ENCODE measurements at regions not wholly inside any gene's neighbourhood (a gene's known extent, or its start where the extent isn't known, plus 50 kb on each side); places are given as distances from the start of the nearest gene placed in this dataset.

DNA sequence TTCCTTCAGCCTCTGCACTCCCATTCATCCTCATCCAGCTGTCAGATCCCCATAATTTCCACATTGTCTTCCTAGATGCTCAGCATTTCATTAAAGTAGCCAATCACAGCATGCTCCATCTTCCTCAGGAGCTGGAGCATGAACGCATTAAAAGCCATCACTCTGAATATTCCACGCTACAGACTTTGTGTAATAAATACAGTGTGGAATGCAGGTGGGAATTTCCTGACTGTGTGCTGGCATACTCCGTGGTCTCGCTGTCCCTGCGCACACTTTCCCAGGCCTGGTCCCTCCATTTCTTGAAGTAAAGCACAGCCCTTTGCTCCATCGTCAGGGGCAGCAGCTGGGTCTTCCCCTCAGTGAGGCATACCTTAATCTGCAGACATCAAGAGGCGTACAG lies 123.7 kb upstream of the NCK2 start:
- no peak for DNase-seq (ENCODE audit: low read depth)

DNA sequence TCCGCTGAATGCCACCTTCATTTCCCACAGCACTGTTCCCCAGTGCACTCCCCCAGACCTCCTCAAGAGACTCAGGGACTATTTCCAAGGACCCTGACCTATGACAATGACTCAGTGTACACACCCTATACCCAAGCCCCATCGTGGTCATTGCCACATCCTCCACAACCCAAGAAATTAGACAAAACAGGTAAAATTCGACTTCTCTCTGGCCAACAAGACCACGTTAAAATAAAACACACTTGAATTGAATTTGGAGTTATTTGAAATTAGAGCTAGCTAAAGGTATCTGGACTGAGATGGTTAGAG lies 126.4 kb upstream of the NCK2 start:
- no peak for DNase-seq (ENCODE audit: low read depth)

DNA sequence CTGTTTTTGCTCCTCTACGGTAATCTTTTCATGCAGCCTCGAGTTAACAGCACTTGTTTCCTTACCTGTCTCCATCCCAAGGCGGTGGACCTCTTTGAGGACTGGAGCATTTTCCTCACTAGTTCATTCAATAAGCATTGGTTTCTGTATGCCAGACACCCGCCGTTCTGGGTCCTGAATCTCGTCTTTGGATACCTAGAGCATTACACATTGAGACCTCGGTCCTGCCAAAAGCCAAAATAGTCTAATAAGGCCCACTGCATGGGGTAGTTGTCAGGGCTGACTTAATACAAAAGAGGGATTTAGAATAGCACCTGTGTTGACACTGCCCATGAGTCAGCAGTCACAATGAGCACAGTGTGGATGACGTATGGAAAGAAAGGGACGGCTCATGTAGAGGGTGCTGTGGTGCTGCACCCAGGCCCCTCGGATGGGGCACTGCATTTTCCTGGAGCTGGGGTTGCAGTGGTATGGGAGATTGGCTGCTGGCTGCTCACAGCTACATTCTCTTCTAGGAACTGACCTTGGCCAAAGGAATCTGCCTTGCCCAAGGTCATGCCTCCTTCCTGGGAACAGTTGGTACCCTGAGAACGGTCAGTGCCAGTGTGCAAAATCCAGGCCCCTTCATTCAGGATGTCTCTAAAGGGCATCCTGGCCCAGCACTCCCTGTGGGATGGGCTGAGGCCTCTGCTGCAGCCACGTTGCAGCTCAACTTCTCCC lies 126.9 kb upstream of the NCK2 start:
- peak; percentile 69 for DNase-seq (ENCODE audit: low read depth)

- DNase-seq (ENCODE audit: low read depth), result no peak
Observed at GRCh38 chr2:105615305-105615704, 129.4 kb upstream of the NCK2 start.

DNA sequence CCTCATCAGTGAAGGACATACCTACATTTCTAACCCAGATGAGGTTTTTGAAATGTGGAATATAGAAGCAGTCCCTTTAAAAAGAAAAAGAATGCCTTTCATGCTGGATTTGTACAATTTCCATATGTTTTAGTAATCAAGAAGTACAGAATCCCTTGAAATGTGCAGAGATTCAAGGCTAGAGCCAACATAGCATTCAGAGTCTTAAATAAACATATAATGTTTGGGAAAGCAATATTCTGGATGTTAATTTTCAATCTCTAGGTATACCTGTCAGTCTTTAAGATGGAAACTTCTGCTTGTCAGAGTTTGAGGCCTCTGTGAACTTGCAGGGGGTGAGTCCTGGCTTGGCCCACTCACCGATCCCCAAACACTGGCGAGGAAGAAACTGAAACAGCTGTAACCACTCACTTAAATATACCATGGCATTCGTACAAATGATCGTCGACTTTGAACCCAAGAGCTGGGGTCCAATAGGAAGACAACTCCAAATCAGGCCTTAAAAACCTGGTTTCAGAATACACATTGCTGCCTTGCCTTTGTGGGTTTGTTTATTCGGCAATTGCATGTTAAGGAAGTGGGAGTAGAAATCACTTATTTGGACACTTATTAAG lies 132.8 kb upstream of the NCK2 start:
- no peak for DNase-seq (ENCODE audit: low read depth)

GRCh38 chr2:105611333-105611637 lies 133.4 kb upstream of the NCK2 start:
- DNase-seq (ENCODE audit: low read depth), result no peak

DNA sequence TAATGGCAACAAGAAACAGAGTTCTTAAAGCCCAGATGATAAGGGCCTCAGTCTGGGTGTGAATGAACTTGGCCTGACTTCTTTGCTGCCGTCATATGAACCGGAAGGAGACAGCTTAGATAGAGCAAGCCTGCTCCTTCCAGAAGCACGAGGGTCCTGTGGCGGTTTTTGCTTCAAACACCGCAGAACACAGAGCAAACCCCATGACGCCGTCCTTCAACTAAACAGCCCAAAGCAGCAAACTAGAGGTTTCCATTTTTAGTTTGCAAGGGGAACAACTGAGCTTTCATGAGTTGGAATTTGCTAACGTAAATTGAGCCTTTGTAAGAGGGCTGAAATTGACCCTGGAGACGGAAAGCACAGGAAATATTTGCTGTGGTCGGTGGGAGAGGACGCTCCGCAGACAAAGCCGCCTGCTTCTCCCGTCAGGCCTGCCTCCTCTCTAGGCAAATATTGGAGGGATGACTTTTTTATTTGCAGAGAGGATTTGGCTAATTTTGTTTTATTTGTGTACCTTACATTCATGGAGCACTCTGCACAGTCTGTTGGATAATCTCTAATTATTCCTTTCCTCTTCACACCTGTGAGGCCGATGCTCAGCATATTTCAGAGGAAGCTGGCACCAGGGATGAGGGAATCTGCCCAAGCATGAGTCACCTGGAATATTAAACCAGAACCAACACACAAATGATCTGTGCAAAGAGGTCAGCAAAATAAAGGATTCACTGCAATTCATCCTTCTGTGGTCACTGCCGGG lies 134.0 kb upstream of the NCK2 start:
- no peak for DNase-seq (ENCODE audit: low read depth)

- DNase-seq (ENCODE audit: low read depth), result no peak
Observed at GRCh38 chr2:105609746-105610402, 134.8 kb upstream of the NCK2 start.

DNA sequence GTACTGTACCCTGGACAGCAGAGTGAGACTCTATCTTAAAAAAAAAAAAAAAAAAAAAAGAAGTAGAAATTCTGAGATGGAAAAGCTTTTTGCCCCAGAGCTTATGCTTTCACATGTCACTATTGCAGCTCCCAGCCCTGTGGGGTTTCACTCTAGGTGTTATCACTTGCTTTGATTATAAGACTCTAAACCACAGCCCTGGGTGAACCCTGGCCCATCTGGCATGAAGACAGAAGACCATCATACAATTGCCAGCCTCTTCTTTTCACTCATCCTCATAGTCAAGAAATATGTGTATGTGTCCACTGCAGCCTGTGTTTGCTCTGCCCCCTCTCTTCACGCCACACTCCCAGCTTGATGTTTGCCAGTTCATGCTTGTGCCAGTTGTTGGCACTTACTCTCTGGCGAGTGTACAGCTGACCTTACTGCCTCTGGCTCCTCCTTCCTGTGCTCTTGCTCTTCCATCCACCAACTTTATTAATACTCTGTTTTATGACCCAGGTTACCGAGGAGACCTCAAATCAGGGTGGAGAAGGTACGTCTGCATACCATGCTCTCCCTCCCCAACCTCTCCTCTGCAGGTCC lies 136.7 kb upstream of the NCK2 start:
- no peak for DNase-seq (ENCODE audit: low read depth)

DNA sequence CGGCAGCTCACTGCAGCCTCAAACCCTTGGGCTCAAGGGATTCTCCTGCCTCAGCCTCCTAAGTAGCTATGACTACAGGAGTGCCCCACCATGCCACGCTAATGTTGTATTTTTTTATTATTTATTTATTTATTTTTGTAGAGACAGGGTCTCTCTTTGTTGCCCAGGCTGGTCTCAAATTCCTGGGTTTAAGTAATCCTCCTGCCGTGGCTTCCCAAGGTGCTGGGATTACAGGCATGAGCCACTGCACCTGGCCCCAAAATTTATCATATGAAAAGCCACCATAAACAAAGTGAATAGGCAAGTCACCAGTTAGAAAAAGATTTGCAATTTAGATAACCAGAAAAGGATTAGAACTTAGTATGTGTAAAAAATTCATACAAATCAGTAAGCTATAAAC lies 138.6 kb upstream of the NCK2 start:
- DNase-seq (ENCODE audit: low read depth), result no peak

GRCh38 chr2:105604938-105605337 lies 139.8 kb upstream of the NCK2 start:
- DNase-seq (ENCODE audit: low read depth), result no peak

DNA sequence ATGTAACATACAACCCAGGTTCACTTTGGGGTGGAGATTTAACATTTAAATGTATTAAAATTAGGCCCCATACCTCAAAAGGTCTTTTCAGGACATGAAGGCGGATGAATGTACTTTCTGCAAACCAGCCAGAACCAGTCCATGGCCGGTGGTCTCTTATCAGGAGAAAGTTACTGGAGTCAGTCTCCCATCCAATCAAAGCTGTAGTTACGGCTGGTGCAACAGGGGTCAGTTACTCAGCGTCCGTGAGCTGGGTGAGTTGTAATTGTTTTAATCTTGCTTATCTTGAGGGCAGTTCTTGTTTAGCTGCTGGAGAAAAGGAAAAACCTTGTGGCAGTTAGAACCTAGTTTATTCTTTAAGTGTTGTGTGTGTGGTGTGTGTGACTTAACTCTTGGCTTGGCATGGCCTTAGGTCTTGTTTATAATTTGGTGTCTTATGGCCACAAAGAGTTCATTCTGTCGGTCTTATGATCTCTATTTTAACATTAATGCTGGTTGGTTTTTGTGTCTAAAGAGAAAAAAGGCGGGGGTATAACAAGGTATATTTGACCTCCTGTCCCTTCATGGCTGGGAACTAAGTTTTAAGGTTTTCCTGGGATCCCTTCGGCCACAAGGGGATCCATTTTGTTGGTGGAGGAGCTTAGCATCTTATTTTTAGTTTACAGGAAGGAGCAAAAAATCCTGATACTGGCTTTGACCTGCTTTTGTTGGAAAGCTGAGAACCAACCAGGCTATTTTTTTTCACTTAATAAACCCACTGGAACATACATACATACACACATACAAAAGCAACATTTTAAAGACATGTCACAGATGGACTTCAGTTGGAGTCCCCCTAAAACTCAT lies 143.5 kb upstream of the NCK2 start:
- no peak for DNase-seq (ENCODE audit: low read depth)

DNA sequence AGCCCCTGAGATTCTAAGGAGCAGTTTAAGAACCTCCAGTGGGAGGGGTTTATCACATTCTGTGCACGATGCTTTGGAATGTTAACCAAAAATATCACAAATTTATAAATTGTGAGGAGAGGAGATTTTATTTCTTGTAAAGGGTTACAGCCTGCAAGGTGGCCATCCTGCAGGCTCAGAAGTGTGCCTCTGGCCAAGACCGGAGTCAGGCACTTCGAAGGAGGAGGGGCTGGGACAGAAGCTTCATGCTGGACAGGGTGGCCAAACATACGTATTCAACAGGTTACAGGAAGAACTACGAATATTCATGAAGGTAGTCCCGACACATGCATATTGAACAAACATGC lies 144.1 kb upstream of the NCK2 start:
- DNase-seq (ENCODE audit: low read depth), result no peak

- no peak for DNase-seq (ENCODE audit: low read depth)
Observed at GRCh38 chr2:105600037-105600442, 144.7 kb upstream of the NCK2 start.

GRCh38 chr2:105598829-105599698 lies 145.6 kb upstream of the NCK2 start:
- no peak for DNase-seq (ENCODE audit: low read depth)

DNA sequence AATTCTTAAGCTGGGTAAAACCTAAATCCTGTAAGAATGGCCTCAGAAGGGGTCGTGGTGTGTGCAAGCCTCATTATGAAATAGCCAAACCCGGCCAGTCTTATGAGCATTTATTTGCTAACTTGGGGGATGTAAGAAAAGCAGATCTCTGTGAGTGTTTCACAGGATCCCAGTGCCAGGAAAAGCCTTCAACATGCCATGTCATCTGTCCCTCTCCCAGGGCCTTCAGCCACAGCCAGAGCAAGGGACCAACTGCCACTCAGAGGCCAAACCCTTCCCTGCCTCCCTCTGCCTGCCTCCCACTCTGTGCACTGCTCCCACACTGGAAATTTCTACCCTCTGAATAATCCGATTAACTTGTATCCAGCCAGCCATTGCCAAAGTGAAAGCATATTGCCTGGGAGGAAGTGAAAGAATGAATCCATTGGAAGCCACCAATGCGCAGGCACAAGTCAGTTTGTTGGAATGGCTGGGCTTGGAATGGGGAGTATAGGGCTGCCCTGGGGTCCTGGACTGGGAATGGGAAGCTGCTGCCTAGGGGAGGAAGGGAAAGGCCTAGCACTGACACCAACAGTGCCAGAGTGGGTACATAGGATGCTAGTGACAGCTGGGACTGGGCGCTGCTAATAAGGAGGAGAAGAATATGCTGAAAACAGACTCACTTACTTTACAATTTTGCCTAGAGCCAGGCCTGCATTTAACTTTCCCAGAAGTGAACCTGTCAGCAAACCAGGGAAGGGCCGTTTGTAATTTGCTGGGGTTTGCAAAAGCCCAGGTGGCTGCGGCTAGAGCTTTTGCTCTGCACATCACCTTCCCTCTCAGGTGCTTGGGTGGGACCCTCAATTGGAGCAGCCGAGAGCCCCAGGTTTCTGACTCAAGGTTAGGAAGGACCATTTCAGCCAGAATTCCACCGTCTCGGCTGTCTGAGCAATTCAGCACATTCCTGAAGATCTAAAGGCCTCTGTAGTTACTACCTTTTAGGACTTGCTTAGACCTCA lies 146.6 kb upstream of the NCK2 start:
- DNase-seq (ENCODE audit: low read depth), result no peak

- no peak for DNase-seq (ENCODE audit: low read depth)
Observed at GRCh38 chr2:105597011-105597805, 147.5 kb upstream of the NCK2 start.

DNA sequence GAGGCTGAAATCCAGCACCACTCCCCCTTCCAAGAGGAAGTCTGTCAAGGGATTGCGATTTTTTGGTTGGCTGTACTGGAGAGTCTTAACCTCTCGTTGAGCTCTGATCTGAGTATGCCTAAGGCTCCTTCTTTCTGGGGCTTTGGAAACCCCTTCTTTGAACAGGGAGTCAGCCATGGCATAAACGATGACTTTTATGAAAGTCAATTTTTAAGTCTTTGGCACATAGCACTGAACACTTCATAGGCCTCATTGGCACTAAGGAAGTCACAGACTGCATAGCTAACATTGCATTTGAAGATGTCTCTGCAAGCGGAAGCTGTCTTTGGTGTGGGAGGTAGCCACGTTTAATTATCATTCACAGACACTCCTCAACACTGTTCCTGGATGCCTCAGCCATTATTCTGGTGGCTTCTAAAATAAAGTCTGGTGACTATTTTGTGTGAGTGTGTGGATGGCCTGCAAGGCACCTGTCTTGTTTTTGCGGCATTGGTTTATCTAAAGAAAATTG lies 148.2 kb upstream of the NCK2 start:
- no peak for DNase-seq (ENCODE audit: low read depth)

Measured in Daoy (cell line).